HL-60 (cell line): ENCODE measurements at regions not wholly inside any gene's neighbourhood (a gene's known extent, or its start where the extent isn't known, plus 50 kb on each side); places are given as distances from the start of the nearest gene placed in this dataset.

ENCODE experiments used
- DNase-seq, 2 experiments: peaks; one replicate each; pipeline ENCODE4 v3.0.0-alpha.2; 2010 to 2020; ENCODE audit warnings: low read depth in 1 of 2, low spot score in 1 of 2
- H3K27ac ChIP-seq: fragments of 250-450 bp; sonication (Bioruptor Pico); replicated peaks from 2 replicates; pipeline ENCODE4 v1.5.1; 2020; ENCODE audit warnings: mild to moderate bottlenecking, moderate library complexity
- H3K27me3 ChIP-seq: fragments of 250-450 bp; sonication (Bioruptor Pico); 2 replicates; pipeline ENCODE4 v1.5.1; 2021; ENCODE audit warnings: mild to moderate bottlenecking, moderate library complexity; ENCODE audit not compliant: insufficient read depth, poor library complexity, severe bottlenecking
- H3K4me3 ChIP-seq: replicated peaks from 2 replicates; pipeline ENCODE4 v1.5.1; 2011; ENCODE audit warnings: mild to moderate bottlenecking, control low read depth, low read length; ENCODE audit not compliant: insufficient read depth
- GABPA ChIP-seq: IDR thresholded peaks from 2 replicates; pipeline ENCODE4 v1.6.1; 2012; ENCODE audit warnings: low read depth
- POLR2AphosphoS5 ChIP-seq: IDR thresholded peaks from 2 replicates; pipeline ENCODE4 v1.6.1; 2012; ENCODE audit warnings: low read depth
- SPI1 ChIP-seq: IDR thresholded peaks from 2 replicates; pipeline ENCODE4 v1.6.1; 2012; ENCODE audit warnings: low read depth, mild to moderate bottlenecking, borderline replicate concordance
- TF ChIP-seq, protein P1 (sequence below): IDR thresholded peaks from 2 replicates; pipeline ENCODE4 v1.6.1; 2012; ENCODE audit warnings: low read depth; ENCODE audit not compliant: insufficient replicate concordance
- TF ChIP-seq, protein P2 (sequence below): IDR thresholded peaks from one replicate; pipeline ENCODE4 v1.5.1; 2011; ENCODE audit warnings: low read length, control low read depth, inconsistent platforms; ENCODE audit not compliant: insufficient read depth

DNA sequence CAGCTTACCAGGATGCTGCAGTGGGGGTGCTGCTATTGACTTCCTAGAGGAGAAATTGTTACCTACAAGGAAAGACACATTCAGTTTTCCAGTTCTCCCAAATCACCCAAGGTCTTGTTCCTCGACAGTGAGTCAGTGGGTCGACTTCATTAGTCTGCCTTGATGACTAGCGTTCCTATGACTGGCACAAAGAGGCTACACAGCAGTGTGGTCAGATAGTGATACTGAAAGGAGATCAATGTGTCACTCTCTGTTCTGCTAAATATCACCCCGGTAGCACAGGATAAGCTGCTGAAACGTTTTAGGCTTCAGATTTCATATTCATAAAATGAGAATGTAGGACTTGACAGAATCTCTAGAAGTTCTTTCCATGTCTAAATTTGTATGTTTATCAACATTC is 357.4 kb downstream of the LMX1A start:
- DNase-seq: no peak
- no peak overlapping the region for H3K27ac ChIP-seq
- TF ChIP-seq, protein P1, sequence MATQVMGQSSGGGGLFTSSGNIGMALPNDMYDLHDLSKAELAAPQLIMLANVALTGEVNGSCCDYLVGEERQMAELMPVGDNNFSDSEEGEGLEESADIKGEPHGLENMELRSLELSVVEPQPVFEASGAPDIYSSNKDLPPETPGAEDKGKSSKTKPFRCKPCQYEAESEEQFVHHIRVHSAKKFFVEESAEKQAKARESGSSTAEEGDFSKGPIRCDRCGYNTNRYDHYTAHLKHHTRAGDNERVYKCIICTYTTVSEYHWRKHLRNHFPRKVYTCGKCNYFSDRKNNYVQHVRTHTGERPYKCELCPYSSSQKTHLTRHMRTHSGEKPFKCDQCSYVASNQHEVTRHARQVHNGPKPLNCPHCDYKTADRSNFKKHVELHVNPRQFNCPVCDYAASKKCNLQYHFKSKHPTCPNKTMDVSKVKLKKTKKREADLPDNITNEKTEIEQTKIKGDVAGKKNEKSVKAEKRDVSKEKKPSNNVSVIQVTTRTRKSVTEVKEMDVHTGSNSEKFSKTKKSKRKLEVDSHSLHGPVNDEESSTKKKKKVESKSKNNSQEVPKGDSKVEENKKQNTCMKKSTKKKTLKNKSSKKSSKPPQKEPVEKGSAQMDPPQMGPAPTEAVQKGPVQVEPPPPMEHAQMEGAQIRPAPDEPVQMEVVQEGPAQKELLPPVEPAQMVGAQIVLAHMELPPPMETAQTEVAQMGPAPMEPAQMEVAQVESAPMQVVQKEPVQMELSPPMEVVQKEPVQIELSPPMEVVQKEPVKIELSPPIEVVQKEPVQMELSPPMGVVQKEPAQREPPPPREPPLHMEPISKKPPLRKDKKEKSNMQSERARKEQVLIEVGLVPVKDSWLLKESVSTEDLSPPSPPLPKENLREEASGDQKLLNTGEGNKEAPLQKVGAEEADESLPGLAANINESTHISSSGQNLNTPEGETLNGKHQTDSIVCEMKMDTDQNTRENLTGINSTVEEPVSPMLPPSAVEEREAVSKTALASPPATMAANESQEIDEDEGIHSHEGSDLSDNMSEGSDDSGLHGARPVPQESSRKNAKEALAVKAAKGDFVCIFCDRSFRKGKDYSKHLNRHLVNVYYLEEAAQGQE: no peak
- TF ChIP-seq, protein P2, sequence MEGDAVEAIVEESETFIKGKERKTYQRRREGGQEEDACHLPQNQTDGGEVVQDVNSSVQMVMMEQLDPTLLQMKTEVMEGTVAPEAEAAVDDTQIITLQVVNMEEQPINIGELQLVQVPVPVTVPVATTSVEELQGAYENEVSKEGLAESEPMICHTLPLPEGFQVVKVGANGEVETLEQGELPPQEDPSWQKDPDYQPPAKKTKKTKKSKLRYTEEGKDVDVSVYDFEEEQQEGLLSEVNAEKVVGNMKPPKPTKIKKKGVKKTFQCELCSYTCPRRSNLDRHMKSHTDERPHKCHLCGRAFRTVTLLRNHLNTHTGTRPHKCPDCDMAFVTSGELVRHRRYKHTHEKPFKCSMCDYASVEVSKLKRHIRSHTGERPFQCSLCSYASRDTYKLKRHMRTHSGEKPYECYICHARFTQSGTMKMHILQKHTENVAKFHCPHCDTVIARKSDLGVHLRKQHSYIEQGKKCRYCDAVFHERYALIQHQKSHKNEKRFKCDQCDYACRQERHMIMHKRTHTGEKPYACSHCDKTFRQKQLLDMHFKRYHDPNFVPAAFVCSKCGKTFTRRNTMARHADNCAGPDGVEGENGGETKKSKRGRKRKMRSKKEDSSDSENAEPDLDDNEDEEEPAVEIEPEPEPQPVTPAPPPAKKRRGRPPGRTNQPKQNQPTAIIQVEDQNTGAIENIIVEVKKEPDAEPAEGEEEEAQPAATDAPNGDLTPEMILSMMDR: no peak
- TF ChIP-seq SPI1: no peak
- TF ChIP-seq POLR2AphosphoS5: no peak
- TF ChIP-seq GABPA: no peak
- H3K4me3 ChIP-seq: no peak overlapping the region
- H3K27me3 ChIP-seq: no peaks in the 10 kb centered on the region

DNA sequence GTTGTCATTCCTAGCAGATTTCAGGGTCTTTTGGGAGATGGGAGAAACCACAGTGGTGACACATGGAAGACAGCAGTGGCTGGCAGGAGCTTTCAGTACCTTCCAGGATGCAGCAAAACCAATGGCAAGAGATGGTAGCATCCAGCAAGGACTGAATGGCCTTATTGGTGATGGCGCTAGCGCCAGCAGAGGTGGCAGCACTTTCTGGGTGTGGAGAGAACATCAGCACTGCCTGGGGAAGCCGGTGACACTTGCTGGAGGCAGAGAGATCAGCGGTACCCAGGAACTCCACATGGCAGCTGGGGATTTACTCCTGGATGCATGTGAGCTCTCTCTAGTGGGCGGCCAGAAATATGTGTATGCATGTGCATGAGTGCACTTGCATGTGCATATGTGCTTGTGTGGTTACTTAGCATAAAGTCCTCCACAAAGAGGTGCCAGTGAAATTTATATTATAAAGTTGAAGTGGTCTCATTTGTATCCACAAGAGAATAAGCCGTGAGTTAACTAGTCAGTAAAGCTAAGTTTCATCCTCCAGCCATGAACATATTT is 364.7 kb downstream of the LMX1A start:
- no peaks in the 10 kb centered on the region for H3K27me3 ChIP-seq
- H3K27ac ChIP-seq: no peak overlapping the region
- no peak for DNase-seq
- TF ChIP-seq SPI1: no peak
- TF ChIP-seq GABPA: no peak
- TF ChIP-seq, protein P1: no peak
- no peak for TF ChIP-seq POLR2AphosphoS5
- TF ChIP-seq, protein P2: no peak
- H3K4me3 ChIP-seq: no peak overlapping the region

DNA sequence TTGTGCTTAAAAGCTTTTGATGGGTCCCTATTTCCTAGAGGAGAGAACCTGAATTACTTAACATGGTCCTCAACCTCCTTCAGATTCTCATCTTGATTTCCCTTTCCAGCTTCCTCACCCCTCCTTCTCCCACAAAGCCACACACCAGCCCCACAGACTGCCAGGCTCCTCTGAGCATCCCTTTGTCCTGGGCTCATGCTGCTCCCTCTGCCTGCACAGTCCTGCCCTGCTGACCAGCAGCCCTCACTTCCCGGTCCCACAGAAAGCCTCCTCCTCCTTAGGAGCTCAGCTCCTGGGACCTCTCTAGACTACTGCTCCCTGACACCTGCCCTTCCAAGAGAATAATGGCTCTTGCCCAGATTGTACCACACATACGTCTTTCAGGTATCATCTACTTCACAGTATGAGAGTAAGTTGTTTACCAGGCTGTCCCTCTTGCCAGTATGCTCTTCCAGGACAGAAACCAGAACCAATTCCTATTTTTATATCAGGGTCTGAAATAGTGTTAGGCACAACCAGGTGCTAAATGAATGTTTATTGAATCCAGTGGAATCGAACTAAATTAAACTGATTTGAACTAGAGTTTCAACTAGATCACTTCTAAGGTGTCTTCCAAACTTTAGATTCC is 373.4 kb downstream of the LMX1A start:
- no peaks in the 10 kb centered on the region for H3K27me3 ChIP-seq
- no peak for DNase-seq
- TF ChIP-seq SPI1 (no peak), GABPA (no peak), POLR2AphosphoS5 (no peak)
- TF ChIP-seq, protein P1: no peak
- TF ChIP-seq, protein P2: no peak
- no peak overlapping the region for H3K27ac ChIP-seq
- H3K4me3 ChIP-seq: no peak overlapping the region
